AG04450 (cell line): ENCODE measurements at regions not wholly inside any gene's neighbourhood (a gene's known extent, or its start where the extent isn't known, plus 50 kb on each side); places are given as distances from the start of the nearest gene placed in this dataset.
"Not testable (repeated sequence)": the region's sequence is repeated elsewhere in the genome, so short reads cannot be mapped to it uniquely, and the experiment has no call there.

Source experiments
- CTCF ChIA-PET: fragments of 300-600, 350-600 bp; formaldehyde crosslinking; extraction: SDS; loops from one replicate; lab custom pipeline; 2022; ENCODE audit warnings: antibody characterized with exemption, inconsistent platforms; lab: Charles Lee
- POLR2A ChIA-PET: fragments of 350-600 bp; formaldehyde crosslinking; extraction: SDS; loops from one replicate; lab custom pipeline; 2021; ENCODE audit warnings: antibody characterized with exemption, inconsistent platforms; lab: Yijun Ruan, JAX
- DNase-seq: peaks from one replicate; pipeline ENCODE4 v3.0.0-alpha.2; 2011; ENCODE audit warnings: low read depth, low spot score
- H3K27ac ChIP-seq: one replicate; pipeline ENCODE4 v1.5.1; 2012; ENCODE audit warnings: low read depth, low read length, control low read depth
- H3K27me3 ChIP-seq: one replicate; pipeline ENCODE4 v1.6.0; 2012; ENCODE audit warnings: low read length; ENCODE audit not compliant: control insufficient read depth, insufficient read depth
- H3K4me3 ChIP-seq: 2 replicates; pipeline ENCODE4 v1.5.1; 2011; ENCODE audit warnings: mild to moderate bottlenecking, low read depth, low read length, control low read depth
- H3K9me3 ChIP-seq: 2 replicates; pipeline ENCODE4 v1.5.1; 2012; ENCODE audit warnings: low read length; ENCODE audit not compliant: control insufficient read depth, insufficient read depth
- TF ChIP-seq, protein P1 (sequence below): IDR thresholded peaks from 2 replicates; pipeline ENCODE4 v1.5.1; 2011; ENCODE audit warnings: low read depth, low read length, control low read depth, inconsistent platforms

DNA sequence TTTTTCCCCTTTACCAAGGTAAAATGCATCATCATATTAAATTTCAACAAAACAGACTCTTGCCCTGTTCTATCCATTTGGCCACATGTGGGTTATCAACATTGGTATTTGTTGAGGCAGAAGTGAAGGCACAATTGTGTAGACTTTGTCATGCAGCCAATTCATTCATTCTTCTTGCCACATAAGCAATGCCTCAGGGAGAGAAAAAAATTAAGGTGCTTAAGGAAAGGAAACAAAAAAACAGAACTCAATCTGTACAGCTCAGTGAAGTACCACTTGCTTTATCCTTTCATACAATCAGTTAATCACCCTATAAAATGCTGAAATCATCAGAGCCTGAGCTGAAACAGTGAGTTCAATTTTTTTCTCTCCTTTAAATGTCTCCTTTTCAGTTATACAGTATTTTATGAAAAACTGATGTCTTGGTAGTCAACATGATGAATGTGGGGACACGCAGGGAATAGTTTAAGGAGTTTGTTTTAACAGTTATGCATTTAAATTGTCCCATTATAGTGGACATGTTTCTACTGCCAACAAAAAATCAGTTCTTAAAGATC lies 588.9 kb downstream of the MFSD1 start:
- Histone ChIP-seq H3K4me3 (no peak overlapping the region), H3K27ac (no peak overlapping the region), H3K27me3 (no peaks in the 10 kb centered on the region), H3K9me3 (no peaks in the 10 kb centered on the region)
- ChIA-PET CTCF (no interaction called here), POLR2A (no interaction called here)
- TF ChIP-seq, protein P1, sequence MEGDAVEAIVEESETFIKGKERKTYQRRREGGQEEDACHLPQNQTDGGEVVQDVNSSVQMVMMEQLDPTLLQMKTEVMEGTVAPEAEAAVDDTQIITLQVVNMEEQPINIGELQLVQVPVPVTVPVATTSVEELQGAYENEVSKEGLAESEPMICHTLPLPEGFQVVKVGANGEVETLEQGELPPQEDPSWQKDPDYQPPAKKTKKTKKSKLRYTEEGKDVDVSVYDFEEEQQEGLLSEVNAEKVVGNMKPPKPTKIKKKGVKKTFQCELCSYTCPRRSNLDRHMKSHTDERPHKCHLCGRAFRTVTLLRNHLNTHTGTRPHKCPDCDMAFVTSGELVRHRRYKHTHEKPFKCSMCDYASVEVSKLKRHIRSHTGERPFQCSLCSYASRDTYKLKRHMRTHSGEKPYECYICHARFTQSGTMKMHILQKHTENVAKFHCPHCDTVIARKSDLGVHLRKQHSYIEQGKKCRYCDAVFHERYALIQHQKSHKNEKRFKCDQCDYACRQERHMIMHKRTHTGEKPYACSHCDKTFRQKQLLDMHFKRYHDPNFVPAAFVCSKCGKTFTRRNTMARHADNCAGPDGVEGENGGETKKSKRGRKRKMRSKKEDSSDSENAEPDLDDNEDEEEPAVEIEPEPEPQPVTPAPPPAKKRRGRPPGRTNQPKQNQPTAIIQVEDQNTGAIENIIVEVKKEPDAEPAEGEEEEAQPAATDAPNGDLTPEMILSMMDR: no peak
- DNase-seq: no peak

GRCh38 chr3:159397683-159398082 lies 591.0 kb upstream of the IL12A start:
- CTCF ChIA-PET, H3K9me3 ChIP-seq, H3K27me3 ChIP-seq, H3K27ac ChIP-seq, POLR2A ChIA-PET, H3K4me3 ChIP-seq, DNase-seq: not testable (repeated sequence)

DNA sequence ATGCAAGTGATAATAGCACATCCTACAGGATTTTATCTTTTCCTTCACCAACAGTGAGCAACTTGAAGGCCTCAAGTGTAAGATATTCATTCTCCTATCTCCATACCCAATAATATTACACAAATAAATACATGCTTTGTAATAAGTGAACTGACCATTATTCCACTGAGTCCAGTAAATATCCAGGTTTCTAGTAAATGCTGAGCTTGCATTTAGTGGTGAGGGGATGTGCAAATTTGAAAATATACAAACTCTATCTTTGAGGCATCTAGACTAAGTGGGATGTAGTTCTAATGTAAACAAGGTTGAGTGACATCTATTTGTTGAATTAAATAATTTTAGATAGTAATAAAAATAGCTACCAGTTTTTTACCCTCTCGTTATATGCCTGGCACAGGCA lies 587.6 kb upstream of the IL12A start:
- no peak overlapping the region for H3K27ac ChIP-seq
- POLR2A ChIA-PET: no interaction called here
- H3K4me3 ChIP-seq: no peak overlapping the region
- no peak for DNase-seq
- no peaks in the 10 kb centered on the region for H3K27me3 ChIP-seq
- TF ChIP-seq, protein P1: no peak
- H3K9me3 ChIP-seq: no peaks in the 10 kb centered on the region; the same call in 1 of the 2 replicates
- CTCF ChIA-PET: no interaction called here

GRCh38 chr3:159409711-159410110 lies 578.9 kb upstream of the IL12A start:
- DNase-seq, H3K27ac ChIP-seq, POLR2A ChIA-PET, H3K4me3 ChIP-seq, H3K27me3 ChIP-seq, H3K9me3 ChIP-seq, CTCF ChIA-PET: not testable (repeated sequence)

GRCh38 chr3:159413319-159413718 lies 575.3 kb upstream of the IL12A start:
- no peak overlapping the region for H3K27ac ChIP-seq
- TF ChIP-seq, protein P1: no peak
- no peak overlapping the region for H3K4me3 ChIP-seq
- H3K27me3 ChIP-seq: peaks cover 2% of the 10 kb centered on the region
- DNase-seq: no peak
- H3K9me3 ChIP-seq: no peaks in the 10 kb centered on the region; the same call in 1 of the 2 replicates
- CTCF ChIA-PET: interaction anchor here (0.7 kb wide), 1 partner anchor 237 kb away, joined by 3 read pairs; no protein-coding TSS in a partner anchor
- POLR2A ChIA-PET: no interaction called here

DNA sequence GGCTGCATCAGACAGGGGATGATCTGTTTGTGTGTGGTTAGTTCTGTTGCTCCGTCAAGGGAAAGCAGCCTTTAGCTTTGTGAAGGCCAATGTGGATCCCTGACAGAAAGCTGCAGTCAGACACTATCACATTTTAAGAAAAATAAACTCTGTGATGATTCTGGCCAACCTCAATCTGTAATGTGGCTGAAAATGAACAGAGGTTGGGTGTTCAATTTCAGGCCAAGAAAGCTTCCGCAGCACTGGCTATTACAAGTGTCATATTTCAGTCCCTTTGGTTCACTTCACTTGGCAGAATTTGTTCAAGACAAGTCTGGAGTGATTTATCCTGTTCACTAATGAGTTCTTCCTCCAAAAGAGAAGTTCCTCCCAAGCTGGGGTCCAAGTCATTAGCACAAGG lies 571.8 kb upstream of the IL12A start:
- ChIA-PET CTCF (no interaction called here), POLR2A (no interaction called here)
- Histone ChIP-seq H3K27ac (no peak overlapping the region), H3K9me3 (no peaks in the 10 kb centered on the region), H3K27me3 (peaks cover 2% of the 10 kb centered on the region), H3K4me3 (no peak overlapping the region)
- TF ChIP-seq, protein P1: no peak
- DNase-seq: peak; percentile 7
